A673 (cell line): ENCODE measurements at regions not wholly inside any gene's neighbourhood (a gene's known extent, or its start where the extent isn't known, plus 50 kb on each side); places are given as distances from the start of the nearest gene placed in this dataset.

Experiments
- CTCF ChIP-seq: fragments of 300-800, 200-600 bp; sonication (generic); conservative IDR thresholded peaks from 2 replicates; pipeline ENCODE4 v1.5.1; 2017; ENCODE audit warnings: low read depth, mild to moderate bottlenecking, antibody characterized with exemption, low read length, moderate library complexity, mixed read lengths
- EZH2 ChIP-seq: fragments of 200-600 bp; sonication (generic); IDR thresholded peaks from 2 replicates; pipeline ENCODE4 v1.6.1; 2017; ENCODE audit warnings: borderline replicate concordance, low read depth, mild to moderate bottlenecking, mixed read lengths, antibody characterized with exemption, low read length; ENCODE audit not compliant: poor library complexity, severe bottlenecking

DNA sequence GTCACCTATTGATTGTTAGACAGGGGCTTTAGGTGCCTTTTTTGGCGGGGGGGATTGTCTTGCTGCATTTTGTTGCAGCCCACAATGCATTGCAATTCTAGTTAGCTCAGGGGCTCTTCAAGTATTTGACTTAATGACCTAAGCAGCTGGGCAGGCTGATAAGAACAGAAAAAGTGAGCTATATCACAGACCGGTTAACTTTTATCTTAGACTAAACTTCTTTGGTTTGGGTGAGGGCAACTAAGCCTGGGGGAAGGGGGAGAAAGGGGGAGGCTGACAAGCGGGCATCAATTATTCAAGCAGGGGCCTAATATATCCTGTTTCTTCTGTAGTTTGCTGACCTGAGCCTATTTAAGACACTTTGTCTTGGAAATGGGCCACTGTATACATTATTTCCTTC lies 66.0 kb upstream of the GPR6 start:
- no peak for TF ChIP-seq CTCF
- no peak for TF ChIP-seq EZH2
